GM23248 (cell line): ENCODE measurements at regions not wholly inside any gene's neighbourhood (a gene's known extent, or its start where the extent isn't known, plus 50 kb on each side); places are given as distances from the start of the nearest gene placed in this dataset.

Experiments
- EZH2 ChIP-seq: fragments of 200-600 bp; sonication (generic); IDR thresholded peaks from 2 replicates; pipeline ENCODE4 v1.6.1; 2018; ENCODE audit warnings: antibody characterized with exemption, mild to moderate bottlenecking; ENCODE audit not compliant: insufficient read depth, poor library complexity, severe bottlenecking
- EZH2phosphoT487 ChIP-seq: fragments of 200-600 bp; sonication (generic); IDR thresholded peaks from 2 replicates; pipeline ENCODE4 v1.6.1; 2018; ENCODE audit warnings: antibody characterized with exemption, moderate library complexity, mild to moderate bottlenecking, low read depth; ENCODE audit not compliant: insufficient read depth

- TF ChIP-seq EZH2 (no peak), EZH2phosphoT487 (no peak)
Measured at GRCh38 chr15:46917721-46918252, 799.5 kb upstream of the SEMA6D start.
